Liver (tissue), 3 donors: ENCODE measurements at regions not wholly inside any gene's neighbourhood (a gene's known extent, or its start where the extent isn't known, plus 50 kb on each side); places are given as distances from the start of the nearest gene placed in this dataset.

Experiments used
- GABPA ChIP-seq, 2 donors: IDR thresholded peaks in 1 of 2; conservative IDR thresholded peaks in 1 of 2; 2 replicates each; pipeline ENCODE4 v1.6.1; 2016; ENCODE audit warnings: antibody characterized with exemption in 2 of 2, mild to moderate bottlenecking in 1 of 2, moderate library complexity in 1 of 2
- HNF4G ChIP-seq: IDR thresholded peaks from 2 replicates; pipeline ENCODE4 v1.6.1; 2016; ENCODE audit warnings: antibody characterized with exemption
- JUND ChIP-seq, 2 donors: IDR thresholded peaks; 2 replicates each; pipeline ENCODE4 v1.6.1; 2016; ENCODE audit warnings: antibody characterized with exemption in 2 of 2
- RAD21 ChIP-seq, 2 donors: IDR thresholded peaks; 2 replicates each; pipeline ENCODE4 v1.6.1; 2016; ENCODE audit warnings: antibody characterized with exemption in 2 of 2, mild to moderate bottlenecking in 2 of 2
- RXRA ChIP-seq, 2 donors: IDR thresholded peaks; 2 replicates each; pipeline ENCODE4 v1.6.1; 2017 to 2018; ENCODE audit warnings: antibody characterized with exemption in 2 of 2, mild to moderate bottlenecking in 1 of 2
- SP1 ChIP-seq: IDR thresholded peaks from 2 replicates; pipeline ENCODE4 v1.6.1; 2018; ENCODE audit warnings: antibody characterized with exemption, mild to moderate bottlenecking
- YY1 ChIP-seq: IDR thresholded peaks from 2 replicates; pipeline ENCODE4 v1.6.1; 2016; ENCODE audit warnings: antibody characterized with exemption, mild to moderate bottlenecking
- TF ChIP-seq, protein P1 (sequence below): fragments of 150-350 bp; IDR thresholded peaks from 2 replicates; pipeline ENCODE4 v1.5.1; 2017; ENCODE audit warnings: improper control_type of control experiment, low read depth, low read length; ENCODE audit not compliant: missing input control
- TF ChIP-seq, protein P2 (sequence below): IDR thresholded peaks from 2 replicates; pipeline ENCODE4 v1.6.1; 2016; ENCODE audit warnings: antibody characterized with exemption
- TF ChIP-seq, protein P3 (sequence below): IDR thresholded peaks from 2 replicates; pipeline ENCODE4 v1.6.1; 2016; ENCODE audit warnings: antibody characterized with exemption
- TF ChIP-seq, protein P4 (sequence below): IDR thresholded peaks from 2 replicates; pipeline ENCODE4 v1.6.1; 2016; ENCODE audit warnings: antibody characterized with exemption
- TF ChIP-seq, protein P5 (sequence below): IDR thresholded peaks from 2 replicates; pipeline ENCODE4 v1.6.1; 2016; ENCODE audit warnings: antibody characterized with exemption, mild to moderate bottlenecking
- donor health status: healthy.
- donor health status: healthy.

DNA sequence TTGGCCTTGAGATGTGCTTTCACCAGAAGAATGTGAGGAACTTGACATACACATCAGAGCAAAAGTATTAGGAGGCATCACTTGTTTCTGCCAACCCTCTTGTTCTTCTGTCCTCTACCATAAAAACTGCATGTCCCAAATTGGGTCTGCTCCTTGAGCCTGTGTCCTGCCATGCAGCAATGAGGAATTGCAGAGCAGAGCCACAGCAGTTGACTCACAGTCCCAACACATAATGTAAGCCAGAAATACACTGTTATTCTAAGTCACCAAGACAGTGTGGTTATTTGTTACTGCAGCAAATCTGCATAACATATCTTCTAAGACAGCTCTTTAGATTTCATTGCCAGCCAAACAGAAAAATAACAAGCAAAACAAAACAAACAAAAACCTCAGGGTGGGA, 598.2 kb downstream of the PRELID2 start:
- TF ChIP-seq, protein P1, sequence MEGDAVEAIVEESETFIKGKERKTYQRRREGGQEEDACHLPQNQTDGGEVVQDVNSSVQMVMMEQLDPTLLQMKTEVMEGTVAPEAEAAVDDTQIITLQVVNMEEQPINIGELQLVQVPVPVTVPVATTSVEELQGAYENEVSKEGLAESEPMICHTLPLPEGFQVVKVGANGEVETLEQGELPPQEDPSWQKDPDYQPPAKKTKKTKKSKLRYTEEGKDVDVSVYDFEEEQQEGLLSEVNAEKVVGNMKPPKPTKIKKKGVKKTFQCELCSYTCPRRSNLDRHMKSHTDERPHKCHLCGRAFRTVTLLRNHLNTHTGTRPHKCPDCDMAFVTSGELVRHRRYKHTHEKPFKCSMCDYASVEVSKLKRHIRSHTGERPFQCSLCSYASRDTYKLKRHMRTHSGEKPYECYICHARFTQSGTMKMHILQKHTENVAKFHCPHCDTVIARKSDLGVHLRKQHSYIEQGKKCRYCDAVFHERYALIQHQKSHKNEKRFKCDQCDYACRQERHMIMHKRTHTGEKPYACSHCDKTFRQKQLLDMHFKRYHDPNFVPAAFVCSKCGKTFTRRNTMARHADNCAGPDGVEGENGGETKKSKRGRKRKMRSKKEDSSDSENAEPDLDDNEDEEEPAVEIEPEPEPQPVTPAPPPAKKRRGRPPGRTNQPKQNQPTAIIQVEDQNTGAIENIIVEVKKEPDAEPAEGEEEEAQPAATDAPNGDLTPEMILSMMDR = no peak
- TF ChIP-seq GABPA (IDR thresholded peaks at IDR 0.05 in 1 of 2, conservative IDR thresholded peaks at IDR 0.05 in 1 of 2) (no peak), RXRA (IDR thresholded peaks at IDR 0.05) (no peak), JUND (IDR thresholded peaks at IDR 0.05) (no peak), YY1 (no peak), SP1 (no peak), HNF4G (no peak), RAD21 (IDR thresholded peaks at IDR 0.05) (no peak)
- TF ChIP-seq, protein P2, sequence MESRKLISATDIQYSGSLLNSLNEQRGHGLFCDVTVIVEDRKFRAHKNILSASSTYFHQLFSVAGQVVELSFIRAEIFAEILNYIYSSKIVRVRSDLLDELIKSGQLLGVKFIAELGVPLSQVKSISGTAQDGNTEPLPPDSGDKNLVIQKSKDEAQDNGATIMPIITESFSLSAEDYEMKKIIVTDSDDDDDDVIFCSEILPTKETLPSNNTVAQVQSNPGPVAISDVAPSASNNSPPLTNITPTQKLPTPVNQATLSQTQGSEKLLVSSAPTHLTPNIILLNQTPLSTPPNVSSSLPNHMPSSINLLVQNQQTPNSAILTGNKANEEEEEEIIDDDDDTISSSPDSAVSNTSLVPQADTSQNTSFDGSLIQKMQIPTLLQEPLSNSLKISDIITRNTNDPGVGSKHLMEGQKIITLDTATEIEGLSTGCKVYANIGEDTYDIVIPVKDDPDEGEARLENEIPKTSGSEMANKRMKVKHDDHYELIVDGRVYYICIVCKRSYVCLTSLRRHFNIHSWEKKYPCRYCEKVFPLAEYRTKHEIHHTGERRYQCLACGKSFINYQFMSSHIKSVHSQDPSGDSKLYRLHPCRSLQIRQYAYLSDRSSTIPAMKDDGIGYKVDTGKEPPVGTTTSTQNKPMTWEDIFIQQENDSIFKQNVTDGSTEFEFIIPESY = no peak
- TF ChIP-seq, protein P3, sequence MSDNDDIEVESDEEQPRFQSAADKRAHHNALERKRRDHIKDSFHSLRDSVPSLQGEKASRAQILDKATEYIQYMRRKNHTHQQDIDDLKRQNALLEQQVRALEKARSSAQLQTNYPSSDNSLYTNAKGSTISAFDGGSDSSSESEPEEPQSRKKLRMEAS = no peak
- TF ChIP-seq, protein P4, sequence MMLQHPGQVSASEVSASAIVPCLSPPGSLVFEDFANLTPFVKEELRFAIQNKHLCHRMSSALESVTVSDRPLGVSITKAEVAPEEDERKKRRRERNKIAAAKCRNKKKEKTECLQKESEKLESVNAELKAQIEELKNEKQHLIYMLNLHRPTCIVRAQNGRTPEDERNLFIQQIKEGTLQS = no peak
- TF ChIP-seq, protein P5, sequence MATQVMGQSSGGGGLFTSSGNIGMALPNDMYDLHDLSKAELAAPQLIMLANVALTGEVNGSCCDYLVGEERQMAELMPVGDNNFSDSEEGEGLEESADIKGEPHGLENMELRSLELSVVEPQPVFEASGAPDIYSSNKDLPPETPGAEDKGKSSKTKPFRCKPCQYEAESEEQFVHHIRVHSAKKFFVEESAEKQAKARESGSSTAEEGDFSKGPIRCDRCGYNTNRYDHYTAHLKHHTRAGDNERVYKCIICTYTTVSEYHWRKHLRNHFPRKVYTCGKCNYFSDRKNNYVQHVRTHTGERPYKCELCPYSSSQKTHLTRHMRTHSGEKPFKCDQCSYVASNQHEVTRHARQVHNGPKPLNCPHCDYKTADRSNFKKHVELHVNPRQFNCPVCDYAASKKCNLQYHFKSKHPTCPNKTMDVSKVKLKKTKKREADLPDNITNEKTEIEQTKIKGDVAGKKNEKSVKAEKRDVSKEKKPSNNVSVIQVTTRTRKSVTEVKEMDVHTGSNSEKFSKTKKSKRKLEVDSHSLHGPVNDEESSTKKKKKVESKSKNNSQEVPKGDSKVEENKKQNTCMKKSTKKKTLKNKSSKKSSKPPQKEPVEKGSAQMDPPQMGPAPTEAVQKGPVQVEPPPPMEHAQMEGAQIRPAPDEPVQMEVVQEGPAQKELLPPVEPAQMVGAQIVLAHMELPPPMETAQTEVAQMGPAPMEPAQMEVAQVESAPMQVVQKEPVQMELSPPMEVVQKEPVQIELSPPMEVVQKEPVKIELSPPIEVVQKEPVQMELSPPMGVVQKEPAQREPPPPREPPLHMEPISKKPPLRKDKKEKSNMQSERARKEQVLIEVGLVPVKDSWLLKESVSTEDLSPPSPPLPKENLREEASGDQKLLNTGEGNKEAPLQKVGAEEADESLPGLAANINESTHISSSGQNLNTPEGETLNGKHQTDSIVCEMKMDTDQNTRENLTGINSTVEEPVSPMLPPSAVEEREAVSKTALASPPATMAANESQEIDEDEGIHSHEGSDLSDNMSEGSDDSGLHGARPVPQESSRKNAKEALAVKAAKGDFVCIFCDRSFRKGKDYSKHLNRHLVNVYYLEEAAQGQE = no peak
